ENCODE measurements at regions not wholly inside any gene's neighbourhood (a gene's known extent, or its start where the extent isn't known, plus 50 kb on each side); places are given as distances from the start of the nearest gene placed in this dataset.

- TF ChIP-seq POLR2A (IDR thresholded peaks at IDR 0.05) = no peak
- TF ChIP-seq CTCF (IDR thresholded peaks at IDR 0.05) = no peak
These were observed 1989.8 kb upstream of the PCDH10 start for GRCh38 chr4:131159261-131159660.
